GM04503 (cell line): ENCODE measurements at regions not wholly inside any gene's neighbourhood (a gene's known extent, or its start where the extent isn't known, plus 50 kb on each side); places are given as distances from the start of the nearest gene placed in this dataset.

ENCODE experiments used
- DNase-seq: peaks from one replicate; pipeline ENCODE4 v3.0.0-alpha.2; 2012; ENCODE audit warnings: low read depth

GRCh38 chr4:34194585-34194984 is 2049.7 kb downstream of the ARAP2 start:
- DNase-seq = no peak

DNA sequence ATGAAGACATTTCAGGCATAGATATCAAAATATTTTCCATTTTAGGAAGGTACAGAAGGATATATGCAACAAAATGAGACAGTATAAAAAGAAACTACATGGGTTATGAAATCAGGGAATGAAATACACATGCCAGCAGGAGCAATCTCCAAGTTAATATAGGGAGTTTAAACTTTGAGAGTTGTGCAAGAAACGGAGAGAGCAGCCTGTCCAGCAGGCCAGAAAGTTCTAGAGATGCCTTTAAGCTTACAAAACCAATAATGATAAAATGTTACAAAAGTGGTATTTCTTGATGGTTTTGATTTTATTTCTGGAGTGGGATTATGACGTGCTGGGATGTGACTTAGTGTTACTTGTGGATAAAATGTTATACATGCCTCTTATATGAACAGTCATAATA is 2047.9 kb downstream of the ARAP2 start:
- DNase-seq = no peak

GRCh38 chr4:34198966-34199365 is 2045.3 kb downstream of the ARAP2 start:
- DNase-seq = no peak

GRCh38 chr4:34200535-34200934 is 2043.8 kb downstream of the ARAP2 start:
- DNase-seq = no peak

- DNase-seq = no peak
Observed at GRCh38 chr4:34202154-34202553, 2042.2 kb downstream of the ARAP2 start.

GRCh38 chr4:34220601-34221000 is 2023.7 kb downstream of the ARAP2 start:
- no peak for DNase-seq

- DNase-seq = no peak
Observed at GRCh38 chr4:34221986-34222385, 2022.3 kb downstream of the ARAP2 start.

DNA sequence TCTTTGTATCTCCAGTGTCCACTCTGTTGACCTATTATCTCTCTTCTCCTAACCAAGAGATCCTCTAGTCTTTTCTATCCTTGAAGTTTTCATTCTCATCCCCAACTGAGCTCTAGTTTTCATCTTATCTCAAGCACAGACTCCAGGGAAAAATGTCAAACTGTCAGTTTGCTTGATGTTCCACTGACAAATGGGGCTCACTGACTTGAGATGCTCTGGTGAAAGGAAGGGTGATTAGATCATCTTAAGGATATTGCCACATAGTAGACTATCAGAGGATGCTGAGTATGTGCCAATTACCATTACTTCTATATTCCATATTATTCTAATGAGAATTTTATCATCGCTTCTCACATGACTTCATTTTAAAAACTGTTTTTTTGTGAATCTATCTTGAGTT is 2008.2 kb downstream of the ARAP2 start:
- DNase-seq = no peak

DNA sequence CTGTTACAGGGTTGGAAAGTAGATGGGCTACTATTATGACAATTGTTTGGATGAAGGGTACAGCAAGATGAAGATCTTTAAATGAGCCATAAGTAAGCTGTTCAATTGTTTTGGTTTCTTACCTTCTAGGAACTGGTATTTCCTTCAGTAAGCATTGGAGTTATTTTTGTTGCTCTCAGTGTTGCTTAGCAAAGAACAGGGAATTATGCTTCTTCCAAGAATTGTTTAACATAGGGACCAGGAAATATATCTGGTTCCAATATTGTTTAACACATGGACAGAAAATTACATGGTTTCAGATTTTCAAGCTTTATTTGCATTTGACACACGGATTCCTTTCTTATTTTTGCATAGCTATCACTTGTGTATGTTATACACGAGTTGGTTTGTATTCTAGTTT is 1999.0 kb downstream of the ARAP2 start:
- DNase-seq = no peak

DNA sequence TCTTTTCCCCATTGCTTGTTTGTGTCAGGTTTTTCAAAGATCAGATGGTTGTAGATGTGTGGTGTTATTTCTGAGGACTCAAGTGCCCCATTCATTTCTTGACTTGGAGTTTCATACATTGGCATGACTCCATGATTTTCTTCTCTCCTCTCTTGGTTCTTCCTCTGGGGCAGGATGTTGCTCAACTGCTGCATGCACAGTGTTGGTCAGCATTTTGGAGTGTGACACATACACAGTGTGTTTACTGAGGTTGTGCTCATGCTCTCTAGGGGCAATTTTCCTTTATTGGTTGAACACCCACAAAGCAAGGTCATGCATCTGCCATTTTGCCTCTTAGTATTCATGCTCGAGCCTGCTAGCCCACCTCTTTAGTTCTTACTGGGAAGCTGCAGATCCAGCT is 1993.8 kb downstream of the ARAP2 start:
- peak; percentile 40 for DNase-seq

- no peak for DNase-seq
Observed at GRCh38 chr4:34253239-34253638, 1991.1 kb downstream of the ARAP2 start.

- no peak for DNase-seq
Observed at GRCh38 chr4:34258176-34258575, 1986.1 kb downstream of the ARAP2 start.

GRCh38 chr4:34261799-34262314 is 1982.5 kb downstream of the ARAP2 start:
- no peak for DNase-seq

GRCh38 chr4:34269613-34270012 is 1974.7 kb downstream of the ARAP2 start:
- no peak for DNase-seq

DNA sequence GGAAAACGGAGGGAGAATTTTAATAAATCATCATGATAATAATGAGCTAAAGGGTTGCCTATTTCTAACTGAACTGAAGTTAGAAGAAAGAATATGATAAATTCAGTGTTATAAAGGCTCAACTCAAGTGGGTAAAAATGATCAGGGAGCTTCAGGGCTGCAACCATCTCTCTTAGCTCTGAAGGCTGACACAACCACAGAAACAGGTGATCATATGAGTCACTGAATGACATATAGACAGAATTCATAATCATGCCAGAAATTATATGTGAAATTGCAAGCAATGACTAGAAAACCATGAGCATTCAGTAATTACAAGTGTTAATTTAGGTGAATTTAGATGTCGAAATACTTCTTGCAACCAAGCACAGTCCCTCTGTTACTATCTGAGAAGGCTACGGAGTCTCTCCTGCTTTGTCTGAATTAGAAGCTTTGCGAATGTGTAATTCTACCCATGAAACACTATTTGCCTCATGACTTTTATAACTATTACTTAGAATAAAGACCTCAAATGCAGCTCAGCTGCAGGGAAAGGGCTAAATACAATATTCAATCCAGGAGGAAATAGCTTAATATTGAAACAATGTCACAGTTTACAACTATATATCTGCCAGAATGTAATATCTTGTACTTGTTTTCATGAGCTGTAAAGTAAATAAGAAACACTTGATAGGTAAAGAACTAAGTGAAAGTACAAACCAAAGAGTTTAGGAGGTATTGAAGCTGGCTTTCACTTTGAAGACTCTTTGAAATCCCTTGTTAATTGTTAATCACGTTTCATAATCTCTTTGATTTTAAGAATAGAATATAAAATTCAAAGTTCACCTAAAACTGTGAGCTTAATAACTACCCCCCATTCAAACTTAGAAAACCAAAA is 1972.6 kb downstream of the ARAP2 start:
- no peak for DNase-seq

DNA sequence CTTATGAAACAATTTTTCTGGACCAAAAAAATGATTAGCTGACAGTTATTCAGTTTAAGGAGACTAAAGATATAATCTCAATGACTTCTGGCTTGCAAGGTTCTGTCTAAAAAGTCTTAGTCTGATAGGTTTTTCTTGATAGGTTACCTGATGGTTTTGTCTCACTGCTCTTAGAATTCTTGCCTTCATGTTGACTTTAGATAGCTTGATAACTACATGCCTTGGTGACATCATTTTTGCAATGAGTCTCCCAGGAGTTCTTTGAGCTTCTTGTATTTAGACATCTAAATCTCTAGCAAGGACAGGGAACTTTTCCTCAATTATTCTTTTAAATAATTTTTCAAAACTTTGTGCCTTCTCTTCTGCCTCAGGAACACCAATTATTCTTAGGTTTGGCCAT is 1965.3 kb downstream of the ARAP2 start:
- no peak for DNase-seq

GRCh38 chr4:34280131-34280530 is 1964.2 kb downstream of the ARAP2 start:
- DNase-seq = no peak

- DNase-seq = no peak
Observed at GRCh38 chr4:34281826-34282225, 1962.5 kb downstream of the ARAP2 start.

GRCh38 chr4:34289489-34289888 is 1954.8 kb downstream of the ARAP2 start:
- no peak for DNase-seq

GRCh38 chr4:34289962-34290361 is 1954.4 kb downstream of the ARAP2 start:
- no peak for DNase-seq

GRCh38 chr4:34293459-34293858 is 1950.9 kb downstream of the ARAP2 start:
- no peak for DNase-seq

DNA sequence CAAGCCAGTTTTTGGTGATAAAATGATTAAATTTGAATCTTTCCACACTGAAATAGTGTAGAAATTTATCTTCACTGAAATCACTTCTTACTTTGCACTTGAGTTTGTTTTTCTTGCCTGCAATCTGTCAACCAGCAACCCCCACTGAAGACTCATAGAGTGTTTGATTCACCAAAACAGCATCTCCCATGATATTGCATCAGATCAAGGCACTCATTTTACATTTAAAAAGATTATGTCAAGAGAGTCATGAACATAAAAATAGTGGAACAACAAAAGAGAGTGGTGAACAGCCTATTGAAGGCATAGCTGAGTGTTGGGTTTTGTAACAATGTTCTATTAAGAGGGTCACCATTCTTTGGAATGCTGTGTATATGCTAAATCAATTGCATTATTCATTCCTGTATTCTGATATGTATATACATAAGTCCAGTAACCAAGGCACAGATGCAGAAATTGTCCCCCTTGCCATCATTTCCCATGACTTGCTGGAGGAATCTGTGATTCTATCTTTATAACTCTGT is 1934.9 kb downstream of the ARAP2 start:
- DNase-seq = no peak

DNA sequence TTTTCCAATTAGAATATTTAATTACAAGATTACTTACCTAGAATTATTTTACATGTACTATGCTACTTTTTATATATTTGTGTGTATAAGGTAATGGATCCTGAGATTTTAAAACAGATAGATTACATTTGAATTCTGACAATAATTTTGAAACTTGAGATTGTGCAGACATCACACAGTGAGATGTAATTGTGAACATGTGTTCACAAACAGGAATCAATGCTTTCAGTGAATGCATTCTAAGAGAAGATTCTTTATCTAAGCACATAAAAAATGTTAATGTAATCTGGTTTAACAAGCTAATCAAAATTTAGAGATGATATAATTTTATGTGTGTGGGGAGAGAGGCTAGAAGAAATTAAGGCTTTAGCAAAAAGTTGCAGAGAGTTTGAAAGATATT is 1925.5 kb downstream of the ARAP2 start:
- DNase-seq = no peak
